H9 (cell line): ENCODE measurements at regions not wholly inside any gene's neighbourhood (a gene's known extent, or its start where the extent isn't known, plus 50 kb on each side); places are given as distances from the start of the nearest gene placed in this dataset.

Experiments used
- DNase-seq: peaks from one replicate; pipeline ENCODE4 v3.0.0-alpha.2; 2017
- H2AFZ ChIP-seq: one replicate; pipeline ENCODE4 v1.6.1; 2013; ENCODE audit warnings: mild to moderate bottlenecking, low read length, control low read depth, moderate library complexity
- H2AK5ac ChIP-seq: 2 replicates; pipeline ENCODE4 v1.6.1; 2013; ENCODE audit warnings: low read length, control low read depth, mixed read lengths; ENCODE audit not compliant: insufficient read length
- H2BK120ac ChIP-seq: one replicate; pipeline ENCODE4 v1.6.1; 2013; ENCODE audit warnings: low read depth, mild to moderate bottlenecking, low read length, control low read depth, inconsistent platforms; ENCODE audit not compliant: poor library complexity, severe bottlenecking
- H2BK12ac ChIP-seq: 2 replicates; pipeline ENCODE4 v1.6.1; 2013; ENCODE audit warnings: low read length, control low read depth, mixed read lengths, low read depth; ENCODE audit not compliant: insufficient read length
- H2BK15ac ChIP-seq: 2 replicates; pipeline ENCODE4 v1.6.1; 2013; ENCODE audit warnings: low read depth, low read length, control low read depth
- H2BK20ac ChIP-seq: one replicate; pipeline ENCODE4 v1.6.1; 2013; ENCODE audit warnings: low read depth, mild to moderate bottlenecking, low read length, control low read depth, inconsistent platforms; ENCODE audit not compliant: poor library complexity, severe bottlenecking
- H2BK5ac ChIP-seq: 2 replicates; pipeline ENCODE4 v1.6.1; 2013; ENCODE audit warnings: low read length, control low read depth, mixed read lengths; ENCODE audit not compliant: insufficient read length
- H3K14ac ChIP-seq: 2 replicates; pipeline ENCODE4 v1.6.1; 2013; ENCODE audit warnings: low read length, control low read depth; ENCODE audit not compliant: insufficient read depth
- H3K18ac ChIP-seq: 2 replicates; pipeline ENCODE4 v1.6.1; 2013; ENCODE audit warnings: low read depth, mild to moderate bottlenecking, mixed read lengths, low read length, control low read depth; ENCODE audit not compliant: insufficient read length
- H3K23ac ChIP-seq: 2 replicates; pipeline ENCODE4 v1.6.1; 2013; ENCODE audit warnings: low read length, control low read depth, mixed read lengths, low read depth; ENCODE audit not compliant: insufficient read length
- H3K23me2 ChIP-seq: 2 replicates; pipeline ENCODE4 v1.6.1; 2013; ENCODE audit warnings: low read depth, mild to moderate bottlenecking, mixed read lengths, low read length, control low read depth; ENCODE audit not compliant: insufficient read length, poor library complexity, severe bottlenecking
- H3K27ac ChIP-seq: 2 replicates; pipeline ENCODE4 v1.5.1; 2013; ENCODE audit warnings: low read length, control low read depth, mixed read lengths, low read depth; ENCODE audit not compliant: insufficient read length
- H3K27me3 ChIP-seq: 2 replicates; pipeline ENCODE4 v1.6.1; 2013; ENCODE audit warnings: low read length, control low read depth, inconsistent platforms; ENCODE audit not compliant: insufficient read depth
- H3K4ac ChIP-seq: 2 replicates; pipeline ENCODE4 v1.6.1; 2013; ENCODE audit warnings: low read depth, mild to moderate bottlenecking, control low read depth, inconsistent platforms, low read length, moderate library complexity
- H3K4me1 ChIP-seq: 2 replicates; pipeline ENCODE4 v1.6.1; 2013; ENCODE audit warnings: low read length, control low read depth, inconsistent platforms; ENCODE audit not compliant: insufficient read depth
- H3K4me2 ChIP-seq: 2 replicates; pipeline ENCODE4 v1.6.1; 2013; ENCODE audit warnings: low read length, control low read depth, mixed read lengths; ENCODE audit not compliant: insufficient read length, insufficient read depth
- H3K56ac ChIP-seq: 2 replicates; pipeline ENCODE4 v1.6.1; 2013; ENCODE audit warnings: low read depth, mild to moderate bottlenecking, mixed read lengths, low read length, control low read depth; ENCODE audit not compliant: insufficient read length
- H3K79me1 ChIP-seq: 2 replicates; pipeline ENCODE4 v1.6.1; 2013; ENCODE audit warnings: low read depth, mild to moderate bottlenecking, moderate library complexity, low read length, control low read depth, inconsistent platforms; ENCODE audit not compliant: insufficient read depth, poor library complexity, severe bottlenecking
- H3K79me2 ChIP-seq: 2 replicates; pipeline ENCODE4 v1.6.1; 2013; ENCODE audit warnings: low read length, control low read depth, inconsistent platforms; ENCODE audit not compliant: insufficient read depth
- H3K9ac ChIP-seq: 2 replicates; pipeline ENCODE4 v1.6.1; 2013; ENCODE audit warnings: low read length, control low read depth, mixed read lengths; ENCODE audit not compliant: insufficient read length; ENCODE audit errors: extremely low read depth
- H3K9me3 ChIP-seq: one replicate; pipeline ENCODE4 v1.6.1; 2013; ENCODE audit warnings: low read depth, low read length, inconsistent platforms; ENCODE audit not compliant: control insufficient read depth
- H3T11ph ChIP-seq: one replicate; pipeline ENCODE4 v1.6.1; 2013; ENCODE audit warnings: mild to moderate bottlenecking, low read length, control low read depth, inconsistent platforms
- H4K20me1 ChIP-seq: one replicate; pipeline ENCODE4 v1.6.1; 2013; ENCODE audit not compliant: control insufficient read depth, insufficient read length, insufficient read depth
- H4K5ac ChIP-seq: 2 replicates; pipeline ENCODE4 v1.6.1; 2013; ENCODE audit warnings: low read depth, mild to moderate bottlenecking, mixed read lengths, low read length, control low read depth; ENCODE audit not compliant: insufficient read length
- H4K8ac ChIP-seq: replicated peaks from 2 replicates; pipeline ENCODE4 v1.6.1; 2013; ENCODE audit warnings: low read length, control low read depth, mixed read lengths, low read depth; ENCODE audit not compliant: insufficient read length
- H4K91ac ChIP-seq: 2 replicates; pipeline ENCODE4 v1.6.1; 2013; ENCODE audit warnings: low read depth, mild to moderate bottlenecking, moderate library complexity, mixed read lengths, low read length, control low read depth; ENCODE audit not compliant: insufficient read length
- H3K27ac Mint-ChIP-seq, 3 experiments: 2 replicates in 2 of 3; 3 replicates in 1 of 3; pipeline ENCODE4 v1.8.0; 2020 to 2021; ENCODE audit warnings: mixed read lengths in 3 of 3, mild to moderate bottlenecking in 1 of 3, moderate library complexity in 1 of 3
- H3K27me3 Mint-ChIP-seq: 2 replicates; pipeline ENCODE4 v1.8.0; 2021; ENCODE audit warnings: low read depth, mild to moderate bottlenecking, moderate library complexity, mixed read lengths
- H3K36me3 Mint-ChIP-seq, 3 experiments: 2 replicates in 2 of 3; 3 replicates in 1 of 3; pipeline ENCODE4 v1.8.0; 2020 to 2021; ENCODE audit warnings: low read depth in 3 of 3, mixed read lengths in 3 of 3; ENCODE audit not compliant: insufficient read depth in 1 of 3
- H3K4me1 Mint-ChIP-seq, 2 experiments: 2 replicates each; pipeline ENCODE4 v1.8.0; 2020; ENCODE audit warnings: mixed read lengths in 2 of 2
- H3K4me3 Mint-ChIP-seq, 2 experiments: 2 replicates in 1 of 2; 3 replicates in 1 of 2; pipeline ENCODE4 v1.8.0; 2020 to 2021; ENCODE audit warnings: mild to moderate bottlenecking in 2 of 2, mixed read lengths in 2 of 2, moderate library complexity in 1 of 2
- H3K9me3 Mint-ChIP-seq, 2 experiments: 2 replicates in 1 of 2; 3 replicates in 1 of 2; pipeline ENCODE4 v1.8.0; 2020; ENCODE audit warnings: mild to moderate bottlenecking in 2 of 2, mixed read lengths in 2 of 2, moderate library complexity in 1 of 2
- CTCF ChIP-seq: fragments of 200-600 bp; sonication (generic); conservative IDR thresholded peaks from 3 replicates; pipeline ENCODE4 v1.8.0; 2021; ENCODE audit warnings: antibody characterized with exemption, mild to moderate bottlenecking
- WGBS: extraction: QIAGEN DNeasy Blood & Tissue Kit; methylation state at CpG from one replicate; pipeline ENCODE4 v1.1.7; 2013; ENCODE audit warnings: missing lambda C conversion rate, low lambda C conversion rate, mixed read lengths; ENCODE audit not compliant: insufficient read length; ENCODE audit errors: extremely low coverage; 5-methylcytosine and 5-hydroxymethylcytosine counted together

- H2BK15ac ChIP-seq, result no peak overlapping the region
- peaks cover 7% of the 10 kb centered on the region; the same call in 1 of the 2 replicates for H3K4me1 ChIP-seq
- H3K27ac ChIP-seq, result no peak overlapping the region
- no peak overlapping the region for H2AFZ ChIP-seq
- Mint-ChIP-seq H3K9me3 (no peaks in the 10 kb centered on the region), H3K4me3 (no peak overlapping the region), H3K27me3 (no peaks in the 10 kb centered on the region; the same call in 1 of the 2 replicates), H3K4me1 (peaks cover 38 to 40% of the 10 kb centered on the region in 2 experiments), H3K36me3 (peaks cover 0 to 2% (median 0%) of the 10 kb centered on the region in 3 experiments; a peak in 2 of 7 replicates), H3K27ac (no peak overlapping the region; a peak in 1 of 7 replicates)
- H3K4ac ChIP-seq, result no peak overlapping the region
- H4K91ac ChIP-seq, result no peak overlapping the region
- H3K23ac ChIP-seq, result no peak overlapping the region
- WGBS, result no CpG with 5 or more reads among the region's 10 CpGs
- H2BK120ac ChIP-seq, result no peak overlapping the region
- DNase-seq, result no peak
- H3K23me2 ChIP-seq, result no peaks in the 10 kb centered on the region
- no peak overlapping the region for H3K9ac ChIP-seq
- H2AK5ac ChIP-seq, result no peak overlapping the region
- no peak overlapping the region for H3K56ac ChIP-seq
- H2BK20ac ChIP-seq, result no peak overlapping the region
- no peaks in the 10 kb centered on the region for H3K9me3 ChIP-seq
- no peak for TF ChIP-seq CTCF
- no peaks in the 10 kb centered on the region for H3K27me3 ChIP-seq
- no peaks in the 10 kb centered on the region for H4K20me1 ChIP-seq
- H4K5ac ChIP-seq, result no peak overlapping the region
- no peak overlapping the region for H2BK5ac ChIP-seq
- H3K14ac ChIP-seq, result no peak overlapping the region
- no peak overlapping the region for H3T11ph ChIP-seq
- H3K79me2 ChIP-seq, result no peaks in the 10 kb centered on the region
- no peaks in the 10 kb centered on the region for H3K79me1 ChIP-seq
- H4K8ac ChIP-seq, result no peak overlapping the region
- H3K18ac ChIP-seq, result no peak overlapping the region
- no peak overlapping the region for H3K4me2 ChIP-seq
- no peak overlapping the region for H2BK12ac ChIP-seq
Measured at GRCh38 chr20:21019468-21019813, 86.7 kb downstream of the LINC00237 start.
